Progenitor cell of endocrine pancreas (in vitro differentiated cells): ENCODE measurements at regions not wholly inside any gene's neighbourhood (a gene's known extent, or its start where the extent isn't known, plus 50 kb on each side); places are given as distances from the start of the nearest gene placed in this dataset.

Source experiments
- DNase-seq: peaks from one replicate; pipeline ENCODE4 v3.0.0; 2021; ENCODE audit warnings: low spot score; ENCODE audit not compliant: unreplicated experiment
- H3K27ac Mint-ChIP-seq: 2 replicates; pipeline ENCODE4 v1.8.0; 2021; ENCODE audit warnings: mild to moderate bottlenecking, moderate library complexity, mixed read lengths
- H3K27me3 Mint-ChIP-seq: 2 replicates; pipeline ENCODE4 v1.8.0; 2021; ENCODE audit warnings: mixed read lengths
- H3K36me3 Mint-ChIP-seq: 2 replicates; pipeline ENCODE4 v1.8.0; 2022; ENCODE audit warnings: mixed read lengths; ENCODE audit not compliant: insufficient read depth
- H3K4me1 Mint-ChIP-seq: 2 replicates; pipeline ENCODE4 v1.8.0; 2021; ENCODE audit warnings: low read depth, mixed read lengths
- H3K4me3 Mint-ChIP-seq: 2 replicates; pipeline ENCODE4 v1.8.0; 2021; ENCODE audit warnings: low read depth, mild to moderate bottlenecking, moderate library complexity, mixed read lengths
- H3K9me3 Mint-ChIP-seq: 2 replicates; pipeline ENCODE4 v1.8.0; 2021; ENCODE audit warnings: low read depth, mixed read lengths
- TF ChIP-seq, protein P1 (sequence below): fragments of 200-600 bp; sonication (generic); IDR thresholded peaks from one replicate; pipeline ENCODE4 v1.5.0; 2021; ENCODE audit warnings: antibody characterized with exemption, mild to moderate bottlenecking; ENCODE audit not compliant: unreplicated experiment

- no peak for DNase-seq
- Mint-ChIP-seq H3K27ac (no peak overlapping the region), H3K27me3 (peaks cover 5% of the 10 kb centered on the region), H3K4me1 (no peaks in the 10 kb centered on the region), H3K9me3 (no peaks in the 10 kb centered on the region), H3K36me3 (no peaks in the 10 kb centered on the region), H3K4me3 (no peak overlapping the region)
- TF ChIP-seq, protein P1, sequence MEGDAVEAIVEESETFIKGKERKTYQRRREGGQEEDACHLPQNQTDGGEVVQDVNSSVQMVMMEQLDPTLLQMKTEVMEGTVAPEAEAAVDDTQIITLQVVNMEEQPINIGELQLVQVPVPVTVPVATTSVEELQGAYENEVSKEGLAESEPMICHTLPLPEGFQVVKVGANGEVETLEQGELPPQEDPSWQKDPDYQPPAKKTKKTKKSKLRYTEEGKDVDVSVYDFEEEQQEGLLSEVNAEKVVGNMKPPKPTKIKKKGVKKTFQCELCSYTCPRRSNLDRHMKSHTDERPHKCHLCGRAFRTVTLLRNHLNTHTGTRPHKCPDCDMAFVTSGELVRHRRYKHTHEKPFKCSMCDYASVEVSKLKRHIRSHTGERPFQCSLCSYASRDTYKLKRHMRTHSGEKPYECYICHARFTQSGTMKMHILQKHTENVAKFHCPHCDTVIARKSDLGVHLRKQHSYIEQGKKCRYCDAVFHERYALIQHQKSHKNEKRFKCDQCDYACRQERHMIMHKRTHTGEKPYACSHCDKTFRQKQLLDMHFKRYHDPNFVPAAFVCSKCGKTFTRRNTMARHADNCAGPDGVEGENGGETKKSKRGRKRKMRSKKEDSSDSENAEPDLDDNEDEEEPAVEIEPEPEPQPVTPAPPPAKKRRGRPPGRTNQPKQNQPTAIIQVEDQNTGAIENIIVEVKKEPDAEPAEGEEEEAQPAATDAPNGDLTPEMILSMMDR = no peak
Observed at GRCh38 chr6:8507286-8507685, 71.9 kb upstream of the SLC35B3 start.

- H3K36me3 Mint-ChIP-seq = no peaks in the 10 kb centered on the region
- TF ChIP-seq, protein P1 = no peak
- no peaks in the 10 kb centered on the region for H3K4me1 Mint-ChIP-seq
- H3K4me3 Mint-ChIP-seq = no peak overlapping the region
- DNase-seq = no peak
- H3K9me3 Mint-ChIP-seq = no peaks in the 10 kb centered on the region
- H3K27me3 Mint-ChIP-seq = peaks cover 5% of the 10 kb centered on the region
- H3K27ac Mint-ChIP-seq = no peak overlapping the region
Observed at GRCh38 chr6:8506126-8506525, 70.8 kb upstream of the SLC35B3 start.

DNA sequence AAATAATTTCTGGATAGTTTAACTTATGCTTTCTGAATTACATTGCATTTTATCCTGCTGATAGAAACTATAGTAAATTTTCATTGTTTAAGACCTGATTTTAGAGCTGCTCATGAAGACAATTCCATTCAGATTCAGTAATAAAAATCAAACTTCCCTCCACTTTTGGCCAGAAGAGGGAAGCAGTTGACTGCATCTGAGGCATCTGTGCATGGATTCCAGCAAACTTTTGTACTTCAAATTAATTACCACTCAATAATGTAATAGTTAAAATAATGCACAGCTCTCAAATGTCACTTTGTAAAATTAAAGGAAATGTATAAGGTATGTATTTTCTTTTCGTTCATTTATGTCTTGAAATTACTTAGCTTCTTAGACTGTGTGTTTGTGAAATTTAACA, 64.2 kb upstream of the SLC35B3 start:
- no peak overlapping the region for H3K27ac Mint-ChIP-seq
- H3K4me3 Mint-ChIP-seq = no peak overlapping the region
- TF ChIP-seq, protein P1 = peak; percentile 73
- no peaks in the 10 kb centered on the region for H3K27me3 Mint-ChIP-seq
- peaks cover 7% of the 10 kb centered on the region for H3K9me3 Mint-ChIP-seq
- H3K36me3 Mint-ChIP-seq = peaks cover 2% of the 10 kb centered on the region
- DNase-seq = no peak
- peaks cover 6% of the 10 kb centered on the region for H3K4me1 Mint-ChIP-seq

- DNase-seq = no peak
- H3K27ac Mint-ChIP-seq = no peak overlapping the region
- H3K9me3 Mint-ChIP-seq = peaks cover 7% of the 10 kb centered on the region
- peaks cover under 1% of the 10 kb centered on the region for H3K4me1 Mint-ChIP-seq
- H3K4me3 Mint-ChIP-seq = no peak overlapping the region
- H3K36me3 Mint-ChIP-seq = peaks cover 2% of the 10 kb centered on the region
- H3K27me3 Mint-ChIP-seq = no peaks in the 10 kb centered on the region
- TF ChIP-seq, protein P1 = no peak
Observed at GRCh38 chr6:8494730-8495129, 59.4 kb upstream of the SLC35B3 start.

DNA sequence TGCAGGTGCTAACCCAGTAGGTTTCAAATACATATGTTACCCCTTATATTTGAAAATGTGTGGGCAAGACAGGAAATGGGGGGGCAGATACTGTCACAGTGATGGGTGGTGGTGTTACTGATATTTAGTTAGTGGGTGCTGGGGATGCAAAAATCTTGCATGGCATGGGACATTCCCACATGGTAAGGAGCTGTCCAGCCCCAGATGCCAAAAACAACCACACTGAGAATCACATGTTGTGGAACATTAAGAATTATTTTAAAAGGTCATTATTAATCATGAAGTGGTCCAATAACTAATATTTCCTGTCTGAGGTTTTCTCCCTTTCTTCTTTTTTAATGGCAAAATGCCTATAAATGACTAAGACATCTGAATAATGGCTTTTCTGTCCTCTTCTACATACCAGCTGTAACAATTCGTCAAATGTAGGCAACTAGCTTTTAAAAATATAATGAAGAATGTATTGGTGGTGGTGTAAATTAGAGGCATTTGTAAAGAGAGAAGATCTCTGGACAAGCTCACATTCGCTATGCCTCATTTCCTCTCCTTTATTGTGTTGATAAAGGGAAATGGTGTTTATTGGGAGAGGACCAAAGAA, 57.3 kb upstream of the SLC35B3 start:
- no peak for DNase-seq
- H3K9me3 Mint-ChIP-seq = peaks cover 7% of the 10 kb centered on the region
- no peaks in the 10 kb centered on the region for H3K36me3 Mint-ChIP-seq
- no peak overlapping the region for H3K4me3 Mint-ChIP-seq
- H3K27ac Mint-ChIP-seq = no peak overlapping the region
- no peaks in the 10 kb centered on the region for H3K27me3 Mint-ChIP-seq
- H3K4me1 Mint-ChIP-seq = no peaks in the 10 kb centered on the region
- TF ChIP-seq, protein P1 = no peak
